Stimulated activated CD4-positive, alpha-beta T cell treated with anti-CD3 and anti-CD28 coated beads, Interleukin-4, amount 100 ng/mL, for 48 hours (primary cell): ENCODE measurements at regions not wholly inside any gene's neighbourhood (a gene's known extent, or its start where the extent isn't known, plus 50 kb on each side); places are given as distances from the start of the nearest gene placed in this dataset.
"Not testable (repeated sequence)": the region's sequence is repeated elsewhere in the genome, so short reads cannot be mapped to it uniquely, and the experiment has no call there.

ENCODE experiments used
- DNase-seq, 2 donors: peaks; one replicate each; pipeline ENCODE4 v3.0.0-alpha.2; 2020; ENCODE audit warnings: low read depth in 2 of 2

DNA sequence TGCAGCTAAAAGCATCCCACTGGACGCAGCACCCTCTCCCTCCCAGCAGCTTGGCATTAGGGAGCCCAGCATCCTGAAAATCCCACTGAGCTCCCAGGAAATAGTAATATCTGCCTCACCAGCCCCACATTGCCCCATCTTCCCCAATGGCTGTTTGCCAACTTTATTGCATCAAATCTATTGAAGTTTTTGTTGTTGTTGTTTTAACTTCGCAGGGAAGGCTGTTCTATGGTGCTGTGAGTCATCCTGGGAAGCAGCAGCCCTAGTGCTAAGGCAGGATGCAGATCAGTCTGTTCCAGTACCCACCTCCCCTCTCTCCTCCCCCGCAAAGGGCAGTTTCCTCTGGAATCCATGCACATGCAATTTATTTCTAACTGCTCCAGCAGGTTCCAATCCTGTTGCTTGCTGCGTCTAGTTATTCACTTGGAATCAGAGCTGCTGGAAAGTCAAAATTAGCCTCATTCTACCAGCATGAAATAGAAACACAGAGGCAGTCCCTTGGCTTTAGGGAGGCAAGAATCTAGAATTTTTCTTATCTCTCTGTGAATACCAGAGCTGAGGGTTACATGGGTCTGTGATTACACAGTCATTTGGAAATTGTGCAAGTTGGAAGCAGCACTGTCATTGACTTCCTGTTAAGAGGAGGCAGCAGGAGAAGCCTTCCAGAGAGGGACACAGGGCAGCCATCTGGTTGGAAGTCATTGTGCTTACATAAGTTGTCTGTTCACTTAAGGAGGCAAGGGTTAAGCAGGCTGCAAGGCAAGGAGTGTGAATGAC is 115.9 kb upstream of the CACUL1 start:
- no peak for DNase-seq

DNA sequence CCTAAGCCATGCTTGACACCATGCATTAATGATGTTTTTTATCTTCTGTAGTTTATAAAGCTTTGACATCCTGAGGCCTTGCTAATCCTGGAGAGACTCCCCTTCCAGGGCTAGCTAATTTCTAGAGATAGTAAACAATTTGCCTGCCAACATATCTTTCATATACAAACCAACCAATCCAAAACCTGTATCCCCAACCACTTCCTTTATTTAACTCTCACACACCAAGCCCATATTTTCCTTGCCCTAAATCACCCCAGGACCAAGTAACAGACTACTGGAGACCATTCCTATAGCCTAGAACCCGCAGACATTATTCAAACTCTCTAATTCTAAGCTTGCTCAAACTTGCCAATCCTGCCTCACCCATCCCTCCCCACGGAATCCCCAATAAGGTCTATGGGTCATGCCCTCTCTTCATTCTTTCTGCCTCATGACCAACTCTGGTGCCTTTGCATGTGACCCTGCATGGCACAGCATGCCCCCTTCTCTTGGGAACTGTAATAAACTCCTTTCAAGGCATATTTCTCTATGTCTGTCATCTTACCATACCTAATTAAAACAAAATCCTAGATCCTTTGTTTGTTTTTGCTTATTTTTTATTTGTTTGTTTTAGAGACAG is 116.6 kb upstream of the CACUL1 start:
- DNase-seq: no peak

DNA sequence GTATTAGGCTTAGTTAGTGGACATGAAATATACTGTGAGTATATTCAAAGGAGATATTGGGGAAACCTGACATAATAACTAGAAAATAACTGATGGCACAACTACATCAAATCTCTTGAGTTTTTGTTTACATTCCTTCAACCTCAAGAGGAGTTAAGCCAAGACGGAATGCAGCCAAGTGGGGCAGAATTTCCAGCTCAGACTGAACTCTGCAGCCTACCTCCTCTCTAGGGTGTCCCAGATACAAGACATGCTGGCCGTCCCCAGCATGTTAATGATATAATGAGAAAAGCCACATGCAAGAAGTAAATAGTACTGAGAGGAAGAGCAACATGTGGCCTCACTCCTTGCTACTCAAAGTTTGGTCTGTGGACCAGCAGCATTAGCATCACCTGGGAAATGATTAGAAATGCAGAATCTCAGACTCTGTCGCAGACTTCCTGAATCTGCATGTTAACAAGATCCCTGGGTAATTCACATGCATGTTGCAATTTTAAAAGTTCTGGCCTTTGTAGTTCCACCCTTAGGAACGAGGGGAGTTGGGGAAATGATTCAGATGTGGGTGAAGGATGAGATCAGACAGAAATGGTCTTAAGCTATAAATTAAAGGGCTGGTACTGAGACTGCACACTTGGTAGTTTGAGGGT is 118.4 kb upstream of the CACUL1 start:
- DNase-seq: no peak

DNA sequence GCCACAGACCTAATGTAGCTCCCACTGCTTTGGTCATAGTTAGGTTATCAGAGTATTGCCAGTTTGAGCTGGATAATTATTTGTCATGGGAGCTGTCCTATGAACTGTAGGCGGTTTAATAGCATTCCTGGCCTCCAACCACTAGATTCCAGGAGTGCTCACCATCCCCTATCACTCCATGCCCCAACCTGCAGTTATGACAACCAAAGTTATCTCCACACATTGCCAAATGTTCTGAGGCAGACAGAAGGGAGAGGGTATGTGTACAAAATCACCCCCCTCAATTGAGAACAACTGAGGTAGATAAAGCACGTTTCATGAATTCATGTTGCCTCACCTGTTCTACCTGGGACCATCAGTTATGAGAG is 119.0 kb upstream of the CACUL1 start:
- no peak for DNase-seq

DNA sequence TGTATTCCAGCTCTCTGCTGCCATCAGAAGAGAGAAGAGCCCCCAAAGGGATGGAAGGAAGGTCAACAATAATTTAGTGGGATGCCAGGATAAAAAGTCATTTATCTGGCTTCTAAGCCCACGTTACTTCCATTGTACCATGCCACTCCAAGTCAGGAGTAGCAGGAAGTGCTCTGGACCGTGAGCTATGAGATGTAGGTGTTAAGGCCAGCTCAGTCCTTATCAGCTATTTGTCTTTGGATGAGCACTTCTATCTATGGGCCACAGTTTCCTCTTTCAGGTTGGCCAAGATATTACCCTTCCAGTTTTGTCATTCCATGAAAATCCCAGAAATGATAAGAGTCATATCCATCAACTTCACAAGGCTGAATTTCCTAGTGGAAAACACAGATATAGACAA is 119.4 kb upstream of the CACUL1 start:
- no peak for DNase-seq

DNA sequence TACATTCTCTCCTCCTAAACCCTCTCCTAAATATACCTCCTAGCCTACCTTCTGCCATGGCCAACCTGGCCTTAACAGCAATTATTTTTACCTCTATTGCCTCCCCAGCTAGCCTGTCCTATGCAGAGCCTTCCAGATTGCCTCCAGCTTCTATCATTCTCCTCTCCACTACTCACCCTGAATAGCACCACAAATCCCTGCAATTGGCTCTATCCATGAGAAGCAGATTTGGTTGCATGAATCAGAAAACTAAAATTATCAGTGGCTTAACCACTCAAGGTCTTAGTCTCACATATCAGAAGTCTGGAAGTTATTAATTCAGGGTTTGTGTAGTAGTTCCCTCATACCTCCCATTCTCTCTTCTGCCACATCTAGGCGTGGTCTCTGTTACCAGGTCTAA is 120.3 kb upstream of the CACUL1 start:
- DNase-seq: no peak

DNA sequence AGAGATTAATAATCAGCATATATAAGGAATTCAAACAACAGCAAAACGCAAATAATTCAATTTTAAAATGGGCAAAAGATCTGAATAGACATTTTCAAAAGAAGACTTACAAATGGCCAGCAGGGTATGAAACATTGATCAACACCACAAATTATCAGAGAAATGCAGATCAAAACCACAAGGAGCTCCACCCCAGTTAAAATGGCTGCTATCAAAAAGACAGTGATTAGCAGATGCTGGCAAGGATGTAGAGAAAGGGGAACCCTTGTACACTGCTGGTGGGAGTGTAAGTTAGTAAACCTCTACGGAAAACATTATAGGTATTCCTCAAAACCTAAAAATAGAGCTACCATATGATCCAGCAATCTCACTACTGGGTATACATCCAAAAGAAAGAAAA is 128.0 kb upstream of the CACUL1 start:
- no peak for DNase-seq

DNA sequence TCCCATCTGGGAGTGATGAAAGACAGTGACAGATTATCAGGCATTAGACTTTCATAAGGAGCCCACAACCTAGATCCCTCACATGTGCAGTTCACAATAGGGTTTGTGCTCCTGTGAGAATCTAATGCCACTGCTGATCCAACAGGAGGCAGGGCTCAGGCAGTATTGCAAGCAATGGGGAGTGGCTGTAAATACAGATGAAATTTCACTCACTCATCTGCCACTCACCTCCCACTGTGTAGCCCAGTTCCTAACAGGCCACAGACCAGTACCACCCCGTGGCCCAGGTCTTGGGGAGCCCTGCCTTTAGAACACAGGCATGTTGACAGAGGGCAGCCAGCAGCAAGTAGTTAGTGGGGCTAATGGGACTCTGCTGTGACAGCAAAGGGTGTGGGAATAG is 137.3 kb upstream of the NANOS1 start:
- no peak for DNase-seq

DNA sequence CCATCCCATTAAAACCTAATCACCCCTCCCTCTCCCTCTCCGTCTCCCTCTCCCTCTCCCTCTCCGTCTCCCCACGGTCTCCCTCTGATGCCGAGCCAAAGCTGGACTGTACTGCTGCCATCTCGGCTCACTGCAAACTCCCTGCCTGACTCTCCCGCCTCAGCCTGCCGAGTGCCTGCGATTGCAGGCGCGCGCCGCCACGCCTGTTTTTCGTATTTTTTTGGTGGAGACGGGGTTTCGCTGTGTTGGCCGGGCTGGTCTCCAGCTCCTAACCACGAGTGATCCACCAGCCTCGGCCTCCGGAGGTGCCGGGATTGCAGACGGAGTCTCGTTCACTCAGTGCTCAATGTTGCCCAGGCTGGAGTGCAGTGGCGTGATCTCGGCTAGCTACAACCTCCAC is 134.6 kb upstream of the NANOS1 start:
- not testable (repeated sequence) for DNase-seq

DNA sequence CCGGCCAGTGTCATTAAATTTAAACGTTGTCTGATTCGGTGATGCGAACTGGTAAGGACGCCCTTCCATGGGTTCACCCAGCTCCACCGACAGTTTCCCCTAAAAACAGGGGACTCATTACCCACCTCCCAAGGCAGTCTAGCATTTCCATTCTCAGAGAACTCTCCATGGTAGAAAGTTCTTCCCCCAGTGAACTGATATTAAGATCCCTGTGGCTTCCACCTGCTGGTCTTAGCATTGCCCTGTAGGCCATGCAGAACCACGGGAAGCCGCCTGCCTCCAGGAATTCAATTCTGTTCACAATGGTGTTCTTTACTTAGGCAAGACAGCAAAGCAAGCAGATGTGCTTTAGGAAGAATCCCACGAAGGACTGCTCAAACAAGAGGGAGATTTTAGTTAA is 128.9 kb upstream of the NANOS1 start:
- no peak for DNase-seq

DNA sequence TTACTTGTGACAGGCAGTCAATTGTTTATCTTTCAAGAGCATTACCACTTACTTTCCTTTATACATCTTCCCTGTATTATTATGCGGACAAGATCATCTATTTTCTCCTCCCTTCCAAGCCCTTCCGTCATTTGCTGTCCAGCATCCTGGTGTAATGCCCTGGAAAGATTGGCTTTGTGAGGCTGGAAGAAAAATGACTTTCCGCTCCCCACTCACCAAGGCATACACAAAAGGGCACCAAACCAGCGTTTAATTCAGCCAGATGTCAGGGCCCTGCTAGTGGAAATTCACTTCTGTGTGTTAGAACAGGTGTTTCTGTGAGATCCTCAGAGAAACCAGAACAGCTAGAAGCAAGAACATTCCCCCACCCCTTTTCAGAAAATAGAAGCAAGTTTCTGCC is 128.1 kb upstream of the NANOS1 start:
- no peak for DNase-seq

DNA sequence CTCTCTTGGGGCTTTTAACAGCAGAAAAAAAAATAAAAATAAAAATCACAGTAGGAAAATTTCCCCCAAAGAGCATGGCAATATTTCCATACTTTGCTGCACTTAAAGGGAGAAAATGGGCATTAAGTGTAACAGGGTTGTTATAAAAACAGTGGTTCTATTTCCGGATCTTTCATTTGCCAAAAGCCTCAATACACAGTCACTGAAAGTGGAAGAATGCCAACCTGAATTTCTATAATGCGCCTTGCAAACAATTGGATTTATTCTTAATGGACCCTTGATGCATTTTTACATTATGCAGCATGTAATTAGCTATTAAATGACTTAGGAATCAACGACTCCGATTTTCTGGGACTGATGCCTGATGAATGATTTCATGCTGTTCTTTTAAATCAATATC is 127.6 kb upstream of the NANOS1 start:
- no peak for DNase-seq

DNA sequence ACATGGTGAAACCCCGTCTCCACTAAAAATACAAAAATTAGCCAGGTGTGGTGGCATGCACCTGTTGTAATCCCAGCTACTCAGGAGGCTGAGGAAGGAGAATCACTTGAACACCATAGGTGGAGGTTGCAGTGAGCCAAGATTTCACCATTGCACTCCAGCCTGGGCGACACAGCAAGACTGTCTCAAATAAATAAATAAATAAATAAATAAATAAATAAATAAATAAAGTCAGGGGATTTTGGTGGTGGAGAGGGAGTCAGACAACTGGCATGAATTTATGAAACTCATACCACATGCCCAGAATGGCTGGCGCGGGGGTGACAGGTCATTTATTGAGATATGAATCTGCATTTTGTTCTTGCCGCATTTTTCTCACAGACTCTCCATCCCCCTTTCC is 126.9 kb upstream of the NANOS1 start:
- not testable (repeated sequence) for DNase-seq

DNA sequence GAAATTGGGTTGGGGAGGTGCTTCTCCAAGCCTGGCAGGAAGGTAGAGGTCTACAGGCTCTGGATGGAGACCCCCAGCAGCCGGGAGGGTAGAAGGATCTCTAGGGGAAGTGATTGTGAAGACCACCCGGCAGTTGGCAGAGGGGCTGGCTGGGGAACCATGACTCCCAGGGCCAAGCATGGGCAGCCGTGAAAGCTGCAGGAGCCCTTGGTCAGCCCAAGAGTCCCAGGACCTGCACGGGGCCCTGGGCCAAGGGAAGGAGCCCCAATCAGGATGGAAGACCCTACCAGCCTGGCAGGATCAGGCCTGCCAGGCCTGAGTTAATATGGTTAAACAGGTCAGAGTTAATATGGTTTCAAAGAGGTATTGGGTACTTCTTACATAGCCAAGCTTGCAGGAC is 126.3 kb upstream of the NANOS1 start:
- DNase-seq: no peak

DNA sequence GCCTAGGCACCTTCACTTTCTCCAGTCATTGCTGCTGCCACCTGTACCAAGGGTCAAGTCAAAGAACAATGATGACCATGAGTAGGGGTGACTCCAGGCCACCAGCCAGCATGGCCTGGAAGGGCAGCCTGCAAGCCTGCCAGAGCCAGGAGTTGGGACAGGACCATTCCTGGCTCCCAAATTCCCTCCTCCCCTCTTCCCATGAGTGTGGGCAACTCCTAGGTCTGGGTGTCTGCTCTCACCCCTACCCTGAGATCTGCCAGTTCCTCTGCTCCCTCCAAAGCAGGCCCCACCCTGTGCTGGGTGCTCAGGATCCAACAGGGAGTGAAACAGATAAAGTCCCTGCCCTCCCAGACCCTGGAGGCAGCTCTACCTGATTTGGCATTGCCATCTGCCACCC is 125.8 kb upstream of the NANOS1 start:
- DNase-seq: no peak

DNA sequence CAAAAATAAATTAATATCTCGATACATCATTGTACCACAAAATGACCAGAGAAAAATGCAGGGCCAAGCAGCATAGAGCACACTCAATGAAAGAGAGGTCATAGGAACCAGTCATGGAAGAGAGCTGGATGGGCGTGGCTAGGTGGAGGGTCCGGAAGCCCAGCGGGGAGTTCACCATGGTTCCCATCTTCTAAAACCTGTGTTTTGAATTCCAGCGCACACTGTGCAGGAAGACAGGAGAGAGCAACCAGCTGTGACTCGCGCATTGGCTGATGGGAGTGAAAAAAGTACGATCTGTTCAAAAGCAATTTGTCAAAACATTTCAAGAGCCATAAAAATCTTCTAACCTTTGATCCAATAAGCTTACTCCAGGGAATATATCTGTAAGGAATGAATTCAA is 125.2 kb upstream of the NANOS1 start:
- DNase-seq: no peak

DNA sequence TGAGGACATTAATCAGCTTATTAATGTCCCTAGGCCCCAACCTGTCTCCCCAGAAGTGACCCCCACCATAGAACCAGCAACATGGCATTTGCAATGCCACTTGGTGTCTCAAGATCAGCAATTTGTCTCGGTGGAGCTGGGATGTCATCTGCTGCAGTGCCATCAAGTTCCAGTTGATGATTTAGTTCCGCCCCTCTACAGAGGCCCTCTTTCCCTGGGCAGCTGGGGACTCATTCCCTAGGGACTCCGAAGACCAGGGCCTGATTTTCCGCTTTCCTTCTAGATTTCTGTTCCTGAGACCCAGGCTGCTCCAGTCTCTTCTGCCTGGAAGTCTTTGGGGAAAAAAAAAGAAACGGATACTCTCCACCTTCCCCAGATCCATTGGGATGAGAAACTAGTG is 122.5 kb upstream of the NANOS1 start:
- DNase-seq: no peak

DNA sequence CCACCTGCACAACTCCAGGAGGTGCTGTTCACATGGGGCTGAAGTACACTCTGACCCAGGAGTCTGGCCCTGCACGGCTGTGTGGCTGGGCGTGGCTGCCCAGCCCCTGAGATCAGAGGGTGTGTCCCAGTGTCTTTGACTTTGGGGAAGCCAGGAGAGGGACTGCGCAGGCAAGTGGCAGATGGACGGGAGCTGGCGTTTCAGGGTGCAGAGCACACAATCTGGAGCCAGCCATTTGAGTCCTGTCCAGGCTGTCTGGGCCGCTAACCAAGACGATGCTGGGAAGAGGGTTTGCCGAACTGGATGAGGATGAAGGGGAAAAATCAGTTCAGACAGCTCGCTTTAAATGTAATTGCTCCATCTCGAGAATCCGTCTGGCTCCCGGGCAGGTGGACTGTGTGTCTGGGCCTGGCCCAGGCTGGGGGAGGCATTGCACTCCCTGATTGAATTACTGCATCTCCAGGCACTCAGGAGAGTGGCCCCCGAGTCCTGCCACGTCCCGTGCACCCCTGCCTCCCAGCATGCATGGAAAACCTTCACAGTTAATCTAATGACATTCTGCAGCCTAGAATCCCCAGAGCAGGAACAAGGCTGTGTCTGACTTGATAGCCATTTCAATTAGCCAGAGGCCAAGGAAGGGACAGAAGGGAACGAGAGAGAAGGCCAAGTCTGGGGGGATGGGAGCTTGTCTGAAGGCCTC is 120.8 kb upstream of the NANOS1 start:
- no peak for DNase-seq

DNA sequence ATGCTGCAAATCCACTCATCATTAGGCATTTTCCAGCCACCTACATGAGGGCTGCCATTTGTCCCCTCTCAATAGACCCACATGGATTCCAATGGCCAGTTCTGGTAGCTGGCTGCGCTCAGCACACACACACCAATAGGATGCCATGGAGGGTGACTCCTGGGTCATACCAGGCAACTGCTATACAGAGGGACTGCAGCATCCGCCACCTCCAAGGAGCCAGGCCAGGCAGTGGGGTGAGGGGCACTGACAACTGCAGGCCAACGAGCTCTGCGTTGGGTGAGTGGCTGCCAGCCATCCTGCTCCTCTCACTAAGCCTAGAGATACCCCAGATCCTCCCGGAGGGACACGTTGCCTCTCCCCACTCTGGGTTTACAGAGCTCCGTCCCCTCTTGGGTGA is 118.8 kb upstream of the NANOS1 start:
- DNase-seq: no peak

DNA sequence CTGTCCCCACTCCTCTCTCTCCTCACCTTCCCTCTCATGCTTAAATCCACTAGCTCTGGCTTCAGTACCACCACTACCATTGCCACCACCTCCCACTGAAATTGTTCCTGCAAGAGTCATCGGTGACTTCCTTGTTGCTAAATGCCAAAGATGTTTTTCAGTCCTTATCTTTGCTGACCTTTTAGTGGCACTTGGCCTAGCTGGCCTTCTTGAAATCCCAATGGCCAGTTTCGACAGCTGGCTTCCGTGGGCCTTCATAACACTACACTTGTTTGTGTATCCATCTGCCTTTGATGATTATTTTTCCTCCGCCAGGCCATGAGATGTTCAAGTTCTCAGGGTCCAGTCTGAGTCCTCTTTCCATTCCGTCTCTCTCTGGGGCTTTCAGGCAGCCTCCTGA is 118.2 kb upstream of the NANOS1 start:
- DNase-seq: no peak

DNA sequence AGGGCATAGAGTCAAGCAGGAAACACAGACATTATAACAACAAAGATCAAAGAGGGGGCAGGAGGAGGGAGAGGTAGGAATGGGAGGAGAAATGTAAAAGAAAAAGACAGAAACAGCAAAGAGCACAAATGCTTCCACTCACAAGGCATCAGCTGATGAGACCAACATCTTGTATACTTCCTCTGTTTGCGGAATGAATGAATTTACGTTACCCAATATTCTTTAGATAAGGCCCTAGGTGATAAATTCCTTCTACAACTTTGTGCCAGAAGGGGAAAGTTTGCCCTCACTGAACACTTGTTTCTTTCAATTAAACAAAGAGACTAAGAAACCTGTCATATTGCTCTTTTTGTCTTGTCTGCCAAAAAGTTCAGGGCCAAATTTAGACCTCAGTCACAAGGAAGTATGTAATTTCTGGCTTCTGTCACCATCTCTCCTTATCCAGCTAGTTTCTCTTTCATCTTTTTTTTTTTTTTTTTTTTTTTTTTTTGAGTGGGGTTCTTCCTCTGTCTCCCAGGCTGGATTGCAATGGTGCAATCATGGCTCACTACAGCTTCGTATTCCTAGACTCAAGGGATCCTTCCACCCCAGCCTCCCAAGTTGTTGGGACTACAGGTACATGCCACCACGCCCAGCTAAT is 116.4 kb upstream of the NANOS1 start:
- DNase-seq: no peak

DNA sequence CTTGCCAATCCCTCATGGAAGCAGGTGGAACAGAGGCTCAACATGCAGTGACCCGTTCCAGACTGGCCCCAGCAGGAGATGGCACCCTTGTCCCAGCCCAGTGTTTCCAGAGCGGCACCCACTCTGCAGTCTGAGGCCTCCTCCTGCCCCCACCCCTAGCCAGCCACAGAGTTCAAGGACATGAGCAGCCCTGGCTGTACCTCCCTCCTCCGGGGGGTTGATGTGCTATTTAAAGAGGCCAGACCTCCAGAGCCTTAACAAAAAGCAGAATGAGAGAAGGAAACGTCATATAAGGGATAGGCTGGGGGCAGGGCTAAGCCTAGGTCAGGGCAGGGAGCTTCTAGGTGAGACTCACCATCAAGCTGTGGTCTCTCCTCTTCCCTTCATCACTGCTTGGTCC is 115.7 kb upstream of the NANOS1 start:
- no peak for DNase-seq
